ENCODE measurements at regions not wholly inside any gene's neighbourhood (a gene's known extent, or its start where the extent isn't known, plus 50 kb on each side); places are given as distances from the start of the nearest gene placed in this dataset.
"Not testable (repeated sequence)": the region's sequence is repeated elsewhere in the genome, so short reads cannot be mapped to it uniquely, and the experiment has no call there.

DNA sequence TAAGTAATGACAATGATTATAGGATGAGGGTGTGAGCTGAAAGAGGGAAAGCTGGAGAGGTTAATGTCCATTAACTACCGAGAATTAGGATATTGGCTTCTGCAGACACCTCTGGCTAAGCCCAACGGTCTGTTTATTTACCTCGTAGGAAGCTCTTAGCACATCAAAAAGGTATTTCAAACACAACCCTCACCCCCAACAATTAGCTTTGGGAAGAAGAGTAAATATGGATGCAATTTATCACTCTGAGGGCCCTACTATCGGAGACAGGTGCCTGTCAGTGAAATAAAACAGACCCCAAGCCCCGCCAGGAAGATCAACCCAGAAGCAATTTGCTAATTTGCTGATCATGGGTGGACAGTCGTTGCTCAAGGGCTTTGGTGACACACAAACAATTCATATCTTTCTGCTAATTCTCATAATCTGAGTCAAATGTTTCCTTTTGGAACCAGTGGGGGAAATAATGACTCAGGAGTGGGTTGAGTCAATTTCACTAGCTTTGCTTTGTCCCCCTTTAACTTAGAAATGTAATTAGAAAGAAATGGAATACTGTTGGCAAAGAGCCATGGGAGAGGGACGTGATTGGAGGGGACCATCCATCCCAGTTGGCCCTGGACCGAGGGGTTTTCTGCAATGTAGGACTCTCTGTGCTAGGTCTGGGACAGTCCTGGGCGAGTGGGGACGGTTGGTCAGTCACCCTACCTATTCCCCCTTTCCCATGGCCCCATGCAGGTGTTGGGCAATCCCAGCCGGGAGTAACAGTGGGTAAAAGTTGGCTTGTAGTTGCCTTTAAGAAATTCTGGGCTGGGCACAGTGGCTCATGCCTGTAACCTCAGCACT, 99.1 kb upstream of the MED13L start:
- DNase-seq (ENCODE audit: low spot score) (no peak), ATAC-seq (ENCODE audit: low FRiP score) (peak; percentile 63)

GRCh38 chr12:116377194-116377571, 99.7 kb upstream of the MED13L start:
- not testable (repeated sequence) for DNase-seq (ENCODE audit: low spot score); ATAC-seq (ENCODE audit: low FRiP score)

More for the DNA sequence above, 99.1 kb upstream of the MED13L start:
- TF ChIP-seq, protein P1, sequence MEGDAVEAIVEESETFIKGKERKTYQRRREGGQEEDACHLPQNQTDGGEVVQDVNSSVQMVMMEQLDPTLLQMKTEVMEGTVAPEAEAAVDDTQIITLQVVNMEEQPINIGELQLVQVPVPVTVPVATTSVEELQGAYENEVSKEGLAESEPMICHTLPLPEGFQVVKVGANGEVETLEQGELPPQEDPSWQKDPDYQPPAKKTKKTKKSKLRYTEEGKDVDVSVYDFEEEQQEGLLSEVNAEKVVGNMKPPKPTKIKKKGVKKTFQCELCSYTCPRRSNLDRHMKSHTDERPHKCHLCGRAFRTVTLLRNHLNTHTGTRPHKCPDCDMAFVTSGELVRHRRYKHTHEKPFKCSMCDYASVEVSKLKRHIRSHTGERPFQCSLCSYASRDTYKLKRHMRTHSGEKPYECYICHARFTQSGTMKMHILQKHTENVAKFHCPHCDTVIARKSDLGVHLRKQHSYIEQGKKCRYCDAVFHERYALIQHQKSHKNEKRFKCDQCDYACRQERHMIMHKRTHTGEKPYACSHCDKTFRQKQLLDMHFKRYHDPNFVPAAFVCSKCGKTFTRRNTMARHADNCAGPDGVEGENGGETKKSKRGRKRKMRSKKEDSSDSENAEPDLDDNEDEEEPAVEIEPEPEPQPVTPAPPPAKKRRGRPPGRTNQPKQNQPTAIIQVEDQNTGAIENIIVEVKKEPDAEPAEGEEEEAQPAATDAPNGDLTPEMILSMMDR (IDR thresholded peaks at IDR 0.05), result no peak

GRCh38 chr12:116378002-116378401, 100.5 kb upstream of the MED13L start:
- DNase-seq (ENCODE audit: low spot score) (no peak), ATAC-seq (ENCODE audit: low FRiP score) (no peak)
- TF ChIP-seq, protein P1 (IDR thresholded peaks at IDR 0.05), result no peak

DNA sequence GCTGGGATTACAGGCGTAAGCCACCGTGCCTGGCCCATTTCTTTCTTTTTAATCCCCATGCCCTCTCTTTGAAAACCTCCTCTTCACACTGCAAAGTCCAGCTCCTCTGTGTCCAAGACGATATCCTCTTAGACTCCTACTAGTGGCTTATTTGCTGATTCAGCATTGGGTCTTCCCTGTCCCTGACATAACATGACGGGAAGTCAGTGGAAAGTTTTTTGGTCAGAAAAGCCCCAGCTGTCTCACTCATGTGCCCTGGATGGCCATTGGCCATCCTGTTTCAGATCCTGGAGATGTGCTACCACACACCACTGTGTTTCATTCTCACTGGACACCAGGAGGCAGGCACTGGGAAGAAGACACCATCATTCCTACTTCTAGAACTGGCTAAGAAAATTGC, 102.6 kb upstream of the MED13L start:
- DNase-seq (ENCODE audit: low spot score), result no peak
- ATAC-seq (ENCODE audit: low FRiP score), result no peak
- TF ChIP-seq, protein P1 (IDR thresholded peaks at IDR 0.05), result no peak

DNA sequence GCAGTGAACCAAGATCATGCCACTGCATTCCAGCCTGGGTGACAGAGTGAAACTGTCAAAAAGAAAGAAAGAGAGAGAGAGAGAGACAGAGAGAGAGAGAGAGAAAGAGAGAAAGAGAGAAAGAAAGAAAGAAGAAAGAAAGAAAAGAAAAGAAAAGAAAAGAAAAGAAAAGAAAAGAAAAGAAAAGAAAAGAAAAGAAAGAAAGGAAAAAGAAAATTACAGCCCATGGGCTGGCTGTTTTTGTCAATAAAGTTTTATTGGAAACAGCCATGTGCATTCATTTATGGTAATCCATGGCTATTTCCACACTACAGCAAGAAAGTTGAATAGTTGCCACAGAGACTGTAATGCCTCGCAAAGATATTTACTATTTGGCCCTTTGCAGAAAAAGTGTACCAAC, 103.2 kb upstream of the MED13L start:
- not testable (repeated sequence) for DNase-seq (ENCODE audit: low spot score); ATAC-seq (ENCODE audit: low FRiP score)

DNA sequence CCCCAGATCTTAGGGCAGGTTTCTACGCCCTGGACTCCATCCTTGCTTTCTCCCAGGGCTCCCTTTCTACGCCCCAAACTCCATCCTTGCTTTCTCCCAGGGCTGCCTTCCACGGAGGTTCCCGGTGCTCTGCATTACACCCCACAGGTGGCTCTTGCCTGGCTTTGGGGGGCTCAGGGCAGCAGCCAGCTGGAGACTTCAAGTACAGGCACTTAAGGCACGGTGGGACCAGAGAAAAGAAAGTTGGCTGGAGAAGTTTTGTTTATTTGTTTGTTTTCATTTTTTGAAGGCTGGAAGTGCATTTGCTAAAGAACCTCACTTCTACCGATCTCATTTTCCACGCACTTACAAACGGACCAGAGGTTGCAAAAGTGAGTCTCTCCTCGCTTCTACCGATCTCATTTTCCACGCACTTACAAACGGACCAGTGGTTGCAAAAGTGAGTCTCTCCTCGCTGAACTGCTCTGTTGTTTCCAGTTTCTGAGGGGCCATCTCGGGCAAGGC, 103.8 kb upstream of the MED13L start:
- no peak for ATAC-seq (ENCODE audit: low FRiP score)
- TF ChIP-seq, protein P1 (IDR thresholded peaks at IDR 0.05), result no peak

DNA sequence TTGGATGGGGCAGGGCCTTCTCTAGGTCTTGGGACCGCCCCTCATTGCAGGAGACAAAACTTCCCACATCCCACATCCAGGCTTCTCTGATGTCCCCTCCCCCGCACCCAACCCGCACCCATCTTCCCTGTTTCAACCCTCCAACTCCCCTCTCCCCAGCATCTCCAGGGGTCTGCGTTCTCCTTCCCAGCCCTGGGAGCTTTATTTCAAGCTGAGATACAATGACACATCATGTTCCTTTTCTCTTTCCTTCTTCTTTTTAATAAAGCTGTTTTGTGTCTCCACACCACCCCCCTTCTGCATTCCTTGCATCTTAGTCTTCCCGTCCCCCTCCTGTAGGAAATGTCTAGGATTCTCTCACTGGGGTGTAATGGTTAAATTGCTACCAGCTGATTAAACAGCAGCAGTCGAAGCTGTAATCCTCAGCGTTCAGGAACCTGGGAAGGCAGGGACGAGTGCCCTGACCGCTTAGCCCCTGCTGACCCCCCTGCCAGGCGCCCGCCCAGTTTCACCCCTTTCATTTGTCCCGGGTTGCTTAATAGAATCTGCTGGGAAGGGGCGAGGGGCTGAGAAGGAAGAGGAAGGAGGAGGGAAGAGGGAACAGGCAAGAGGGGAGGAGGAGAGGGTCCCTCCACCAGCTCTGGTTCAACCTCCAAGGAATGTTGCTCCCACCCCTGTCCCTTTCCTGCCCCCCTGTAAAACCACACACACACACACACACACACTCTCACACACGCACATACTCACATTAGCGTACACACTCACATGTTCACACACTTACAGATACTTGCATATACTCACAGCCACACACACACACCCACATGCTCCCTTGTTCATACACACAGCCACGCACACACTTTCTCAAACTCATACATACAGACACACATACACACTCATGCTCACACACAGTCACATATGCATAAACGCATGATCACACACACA, 104.5 kb upstream of the MED13L start:
- peak; percentile 21 for ATAC-seq (ENCODE audit: low FRiP score)
- TF ChIP-seq, protein P1 (IDR thresholded peaks at IDR 0.05), result no peak
- no peak for DNase-seq (ENCODE audit: low spot score)

More for the DNA sequence above, 103.8 kb upstream of the MED13L start:
- no peak for DNase-seq (ENCODE audit: low spot score)

All from omental fat pad (tissue), 3 donors.